H9 (cell line): ENCODE measurements at regions not wholly inside any gene's neighbourhood (a gene's known extent, or its start where the extent isn't known, plus 50 kb on each side); places are given as distances from the start of the nearest gene placed in this dataset.

Experiments used
- DNase-seq: peaks from one replicate; pipeline ENCODE4 v3.0.0-alpha.2; 2017
- H2AFZ ChIP-seq: one replicate; pipeline ENCODE4 v1.6.1; 2013; ENCODE audit warnings: mild to moderate bottlenecking, low read length, control low read depth, moderate library complexity
- H2AK5ac ChIP-seq: 2 replicates; pipeline ENCODE4 v1.6.1; 2013; ENCODE audit warnings: low read length, control low read depth, mixed read lengths; ENCODE audit not compliant: insufficient read length
- H2BK120ac ChIP-seq: one replicate; pipeline ENCODE4 v1.6.1; 2013; ENCODE audit warnings: low read depth, mild to moderate bottlenecking, low read length, control low read depth, inconsistent platforms; ENCODE audit not compliant: poor library complexity, severe bottlenecking
- H2BK12ac ChIP-seq: 2 replicates; pipeline ENCODE4 v1.6.1; 2013; ENCODE audit warnings: low read length, control low read depth, mixed read lengths, low read depth; ENCODE audit not compliant: insufficient read length
- H2BK15ac ChIP-seq: 2 replicates; pipeline ENCODE4 v1.6.1; 2013; ENCODE audit warnings: low read depth, low read length, control low read depth
- H2BK20ac ChIP-seq: one replicate; pipeline ENCODE4 v1.6.1; 2013; ENCODE audit warnings: low read depth, mild to moderate bottlenecking, low read length, control low read depth, inconsistent platforms; ENCODE audit not compliant: poor library complexity, severe bottlenecking
- H2BK5ac ChIP-seq: 2 replicates; pipeline ENCODE4 v1.6.1; 2013; ENCODE audit warnings: low read length, control low read depth, mixed read lengths; ENCODE audit not compliant: insufficient read length
- H3K14ac ChIP-seq: 2 replicates; pipeline ENCODE4 v1.6.1; 2013; ENCODE audit warnings: low read length, control low read depth; ENCODE audit not compliant: insufficient read depth
- H3K18ac ChIP-seq: 2 replicates; pipeline ENCODE4 v1.6.1; 2013; ENCODE audit warnings: low read depth, mild to moderate bottlenecking, mixed read lengths, low read length, control low read depth; ENCODE audit not compliant: insufficient read length
- H3K23ac ChIP-seq: 2 replicates; pipeline ENCODE4 v1.6.1; 2013; ENCODE audit warnings: low read length, control low read depth, mixed read lengths, low read depth; ENCODE audit not compliant: insufficient read length
- H3K23me2 ChIP-seq: 2 replicates; pipeline ENCODE4 v1.6.1; 2013; ENCODE audit warnings: low read depth, mild to moderate bottlenecking, mixed read lengths, low read length, control low read depth; ENCODE audit not compliant: insufficient read length, poor library complexity, severe bottlenecking
- H3K27ac ChIP-seq: 2 replicates; pipeline ENCODE4 v1.5.1; 2013; ENCODE audit warnings: low read length, control low read depth, mixed read lengths, low read depth; ENCODE audit not compliant: insufficient read length
- H3K27me3 ChIP-seq: 2 replicates; pipeline ENCODE4 v1.6.1; 2013; ENCODE audit warnings: low read length, control low read depth, inconsistent platforms; ENCODE audit not compliant: insufficient read depth
- H3K4ac ChIP-seq: 2 replicates; pipeline ENCODE4 v1.6.1; 2013; ENCODE audit warnings: low read depth, mild to moderate bottlenecking, control low read depth, inconsistent platforms, low read length, moderate library complexity
- H3K4me1 ChIP-seq: 2 replicates; pipeline ENCODE4 v1.6.1; 2013; ENCODE audit warnings: low read length, control low read depth, inconsistent platforms; ENCODE audit not compliant: insufficient read depth
- H3K4me2 ChIP-seq: 2 replicates; pipeline ENCODE4 v1.6.1; 2013; ENCODE audit warnings: low read length, control low read depth, mixed read lengths; ENCODE audit not compliant: insufficient read length, insufficient read depth
- H3K56ac ChIP-seq: 2 replicates; pipeline ENCODE4 v1.6.1; 2013; ENCODE audit warnings: low read depth, mild to moderate bottlenecking, mixed read lengths, low read length, control low read depth; ENCODE audit not compliant: insufficient read length
- H3K79me1 ChIP-seq: 2 replicates; pipeline ENCODE4 v1.6.1; 2013; ENCODE audit warnings: low read depth, mild to moderate bottlenecking, moderate library complexity, low read length, control low read depth, inconsistent platforms; ENCODE audit not compliant: insufficient read depth, poor library complexity, severe bottlenecking
- H3K79me2 ChIP-seq: 2 replicates; pipeline ENCODE4 v1.6.1; 2013; ENCODE audit warnings: low read length, control low read depth, inconsistent platforms; ENCODE audit not compliant: insufficient read depth
- H3K9ac ChIP-seq: 2 replicates; pipeline ENCODE4 v1.6.1; 2013; ENCODE audit warnings: low read length, control low read depth, mixed read lengths; ENCODE audit not compliant: insufficient read length; ENCODE audit errors: extremely low read depth
- H3K9me3 ChIP-seq: one replicate; pipeline ENCODE4 v1.6.1; 2013; ENCODE audit warnings: low read depth, low read length, inconsistent platforms; ENCODE audit not compliant: control insufficient read depth
- H3T11ph ChIP-seq: one replicate; pipeline ENCODE4 v1.6.1; 2013; ENCODE audit warnings: mild to moderate bottlenecking, low read length, control low read depth, inconsistent platforms
- H4K20me1 ChIP-seq: one replicate; pipeline ENCODE4 v1.6.1; 2013; ENCODE audit not compliant: control insufficient read depth, insufficient read length, insufficient read depth
- H4K5ac ChIP-seq: 2 replicates; pipeline ENCODE4 v1.6.1; 2013; ENCODE audit warnings: low read depth, mild to moderate bottlenecking, mixed read lengths, low read length, control low read depth; ENCODE audit not compliant: insufficient read length
- H4K8ac ChIP-seq: replicated peaks from 2 replicates; pipeline ENCODE4 v1.6.1; 2013; ENCODE audit warnings: low read length, control low read depth, mixed read lengths, low read depth; ENCODE audit not compliant: insufficient read length
- H4K91ac ChIP-seq: 2 replicates; pipeline ENCODE4 v1.6.1; 2013; ENCODE audit warnings: low read depth, mild to moderate bottlenecking, moderate library complexity, mixed read lengths, low read length, control low read depth; ENCODE audit not compliant: insufficient read length
- H3K27ac Mint-ChIP-seq, 3 experiments: 2 replicates in 2 of 3; 3 replicates in 1 of 3; pipeline ENCODE4 v1.8.0; 2020 to 2021; ENCODE audit warnings: mixed read lengths in 3 of 3, mild to moderate bottlenecking in 1 of 3, moderate library complexity in 1 of 3
- H3K27me3 Mint-ChIP-seq: 2 replicates; pipeline ENCODE4 v1.8.0; 2021; ENCODE audit warnings: low read depth, mild to moderate bottlenecking, moderate library complexity, mixed read lengths
- H3K36me3 Mint-ChIP-seq, 3 experiments: 2 replicates in 2 of 3; 3 replicates in 1 of 3; pipeline ENCODE4 v1.8.0; 2020 to 2021; ENCODE audit warnings: low read depth in 3 of 3, mixed read lengths in 3 of 3; ENCODE audit not compliant: insufficient read depth in 1 of 3
- H3K4me1 Mint-ChIP-seq, 2 experiments: 2 replicates each; pipeline ENCODE4 v1.8.0; 2020; ENCODE audit warnings: mixed read lengths in 2 of 2
- H3K4me3 Mint-ChIP-seq, 2 experiments: 2 replicates in 1 of 2; 3 replicates in 1 of 2; pipeline ENCODE4 v1.8.0; 2020 to 2021; ENCODE audit warnings: mild to moderate bottlenecking in 2 of 2, mixed read lengths in 2 of 2, moderate library complexity in 1 of 2
- H3K9me3 Mint-ChIP-seq, 2 experiments: 2 replicates in 1 of 2; 3 replicates in 1 of 2; pipeline ENCODE4 v1.8.0; 2020; ENCODE audit warnings: mild to moderate bottlenecking in 2 of 2, mixed read lengths in 2 of 2, moderate library complexity in 1 of 2
- WGBS: extraction: QIAGEN DNeasy Blood & Tissue Kit; methylation state at CpG from one replicate; pipeline ENCODE4 v1.1.7; 2013; ENCODE audit warnings: missing lambda C conversion rate, low lambda C conversion rate, mixed read lengths; ENCODE audit not compliant: insufficient read length; ENCODE audit errors: extremely low coverage; 5-methylcytosine and 5-hydroxymethylcytosine counted together
- TF ChIP-seq, protein P1 (sequence below): fragments of 200-600 bp; sonication (generic); conservative IDR thresholded peaks from 3 replicates; pipeline ENCODE4 v1.8.0; 2021; ENCODE audit warnings: antibody characterized with exemption, mild to moderate bottlenecking

DNA sequence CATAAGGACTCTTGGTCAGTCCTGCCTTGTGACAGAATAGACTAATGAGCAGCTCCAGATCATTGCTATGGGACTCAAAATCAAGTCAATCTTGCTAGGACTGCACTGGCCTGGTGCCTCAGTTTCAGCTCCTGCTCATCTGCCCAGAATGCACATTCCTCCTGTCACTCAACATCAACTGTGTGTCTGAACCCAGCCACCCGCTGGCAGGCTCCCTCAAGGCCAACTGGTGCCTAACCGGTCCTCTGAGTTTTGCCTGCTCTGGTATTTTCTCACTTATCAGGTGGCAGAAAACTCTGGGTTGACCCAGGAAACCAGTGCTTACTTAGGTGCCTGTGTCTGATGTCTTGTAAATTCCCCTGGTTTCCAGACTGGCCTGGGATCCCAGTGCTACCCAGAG is 297.7 kb downstream of the DHX35 start:
- H4K8ac ChIP-seq: no peak overlapping the region
- H3K27ac ChIP-seq: no peak overlapping the region
- no peak overlapping the region for H3K14ac ChIP-seq
- TF ChIP-seq, protein P1, sequence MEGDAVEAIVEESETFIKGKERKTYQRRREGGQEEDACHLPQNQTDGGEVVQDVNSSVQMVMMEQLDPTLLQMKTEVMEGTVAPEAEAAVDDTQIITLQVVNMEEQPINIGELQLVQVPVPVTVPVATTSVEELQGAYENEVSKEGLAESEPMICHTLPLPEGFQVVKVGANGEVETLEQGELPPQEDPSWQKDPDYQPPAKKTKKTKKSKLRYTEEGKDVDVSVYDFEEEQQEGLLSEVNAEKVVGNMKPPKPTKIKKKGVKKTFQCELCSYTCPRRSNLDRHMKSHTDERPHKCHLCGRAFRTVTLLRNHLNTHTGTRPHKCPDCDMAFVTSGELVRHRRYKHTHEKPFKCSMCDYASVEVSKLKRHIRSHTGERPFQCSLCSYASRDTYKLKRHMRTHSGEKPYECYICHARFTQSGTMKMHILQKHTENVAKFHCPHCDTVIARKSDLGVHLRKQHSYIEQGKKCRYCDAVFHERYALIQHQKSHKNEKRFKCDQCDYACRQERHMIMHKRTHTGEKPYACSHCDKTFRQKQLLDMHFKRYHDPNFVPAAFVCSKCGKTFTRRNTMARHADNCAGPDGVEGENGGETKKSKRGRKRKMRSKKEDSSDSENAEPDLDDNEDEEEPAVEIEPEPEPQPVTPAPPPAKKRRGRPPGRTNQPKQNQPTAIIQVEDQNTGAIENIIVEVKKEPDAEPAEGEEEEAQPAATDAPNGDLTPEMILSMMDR: no peak
- no peak overlapping the region for H4K5ac ChIP-seq
- no peak overlapping the region for H3K4me2 ChIP-seq
- no peak overlapping the region for H3K27ac Mint-ChIP-seq
- H3K4me1 ChIP-seq: no peaks in the 10 kb centered on the region
- no peak overlapping the region for H3K18ac ChIP-seq
- H4K91ac ChIP-seq: no peak overlapping the region
- H3K4me1 Mint-ChIP-seq: no peaks in the 10 kb centered on the region; a peak in 1 of 4 replicates
- H2BK20ac ChIP-seq: no peak overlapping the region
- no peak overlapping the region for H3K56ac ChIP-seq
- H3K27me3 ChIP-seq: no peaks in the 10 kb centered on the region
- H3K9me3 ChIP-seq: no peaks in the 10 kb centered on the region
- no peak overlapping the region for H2BK15ac ChIP-seq
- H3K23me2 ChIP-seq: no peaks in the 10 kb centered on the region
- H2AK5ac ChIP-seq: no peak overlapping the region
- no peak overlapping the region for H3K4ac ChIP-seq
- H4K20me1 ChIP-seq: no peaks in the 10 kb centered on the region
- no peak overlapping the region for H2BK120ac ChIP-seq
- peaks cover 3% of the 10 kb centered on the region for H3K27me3 Mint-ChIP-seq
- H3K4me3 Mint-ChIP-seq: no peak overlapping the region
- H3T11ph ChIP-seq: no peak overlapping the region
- H2AFZ ChIP-seq: no peak overlapping the region
- H3K9me3 Mint-ChIP-seq: no peaks in the 10 kb centered on the region
- no peak overlapping the region for H3K23ac ChIP-seq
- H2BK12ac ChIP-seq: no peak overlapping the region
- no peaks in the 10 kb centered on the region for H3K79me1 ChIP-seq
- H3K79me2 ChIP-seq: no peaks in the 10 kb centered on the region
- no CpG with 5 or more reads among the region's 2 CpGs for WGBS
- no peak overlapping the region for H2BK5ac ChIP-seq
- H3K36me3 Mint-ChIP-seq: no peaks in the 10 kb centered on the region
- peak; percentile 5 for DNase-seq
- H3K9ac ChIP-seq: no peak overlapping the region
